CD14-positive monocyte (primary cell): ENCODE measurements at regions not wholly inside any gene's neighbourhood (a gene's known extent, or its start where the extent isn't known, plus 50 kb on each side); places are given as distances from the start of the nearest gene placed in this dataset.
A peak's percentile ranks its signal among the peaks of the same experiment; 100 is the strongest.

Experiments
- DNase-seq, 3 donors: peaks; one replicate each; pipeline ENCODE4 v3.0.0-alpha.2; 2011 to 2022
- H2AFZ ChIP-seq: 2 replicates; pipeline ENCODE4 v1.6.0; 2012; ENCODE audit warnings: mild to moderate bottlenecking, low read depth, low read length, inconsistent platforms; ENCODE audit not compliant: insufficient read depth, poor library complexity, severe bottlenecking
- H3K27ac ChIP-seq, 2 donors: 1 replicate in 1 of 2; 2 replicates in 1 of 2; pipeline ENCODE4 v1.5.1; 2012 to 2013; ENCODE audit warnings: low read length in 2 of 2, control low read depth in 1 of 2, inconsistent platforms in 1 of 2, low read depth in 1 of 2, mild to moderate bottlenecking in 1 of 2
- H3K27me3 ChIP-seq, 2 donors: one replicate each; pipeline versions ENCODE4 v1.6.0 to v1.6.1; 2011 to 2013; ENCODE audit warnings: low read length in 2 of 2; ENCODE audit not compliant: control insufficient read depth in 2 of 2, insufficient read depth in 2 of 2
- H3K36me3 ChIP-seq, 2 donors: replicated peaks in 1 of 2; 1 replicate in 1 of 2; 2 replicates in 1 of 2; pipeline versions ENCODE4 v1.5.1 to v1.6.1; 2012 to 2013; ENCODE audit warnings: low read length in 2 of 2, control low read depth in 1 of 2, inconsistent platforms in 1 of 2, mild to moderate bottlenecking in 1 of 2; ENCODE audit not compliant: insufficient read depth in 2 of 2, control insufficient read depth in 1 of 2
- H3K4me1 ChIP-seq, 2 donors: 1 replicate in 1 of 2; 2 replicates in 1 of 2; pipeline versions ENCODE4 v1.5.1 to v1.6.1; 2012 to 2013; ENCODE audit warnings: low read length in 2 of 2, control low read depth in 1 of 2, inconsistent platforms in 1 of 2, mild to moderate bottlenecking in 1 of 2, moderate library complexity in 1 of 2; ENCODE audit not compliant: insufficient read depth in 2 of 2, control insufficient read depth in 1 of 2
- H3K4me2 ChIP-seq: replicated peaks from 2 replicates; pipeline ENCODE3; 2012; ENCODE audit warnings: low read length, moderate library complexity, mild to moderate bottlenecking; ENCODE audit not compliant: poor library complexity, severe bottlenecking; ENCODE audit errors: extremely low read depth
- H3K4me3 ChIP-seq, 3 experiments: fragments of 200-600 bp in 1 of 3; sonication (generic) in 1 of 3; replicated peaks in 1 of 3; 1 replicate in 2 of 3; 2 replicates in 1 of 3; pipeline ENCODE4 v1.5.1; 2011 to 2013; ENCODE audit warnings: low read length in 3 of 3, mild to moderate bottlenecking in 3 of 3, control low read depth in 2 of 3, low read depth in 2 of 3, inconsistent platforms in 1 of 3, moderate library complexity in 1 of 3
- H3K79me2 ChIP-seq: 2 replicates; pipeline ENCODE4 v1.6.0; 2012; ENCODE audit warnings: mild to moderate bottlenecking, control low read depth, inconsistent platforms, low read length, moderate library complexity; ENCODE audit not compliant: insufficient read depth
- H3K9ac ChIP-seq: 2 replicates; pipeline ENCODE4 v1.6.0; 2017; ENCODE audit warnings: low read length, mild to moderate bottlenecking; ENCODE audit not compliant: insufficient read depth, poor library complexity, severe bottlenecking
- H3K9me3 ChIP-seq, 2 donors: replicated peaks in 1 of 2; 1 replicate in 1 of 2; 2 replicates in 1 of 2; pipeline versions ENCODE4 v1.5.1 to v1.6.1; 2012 to 2013; ENCODE audit warnings: low read length in 2 of 2, control low read depth in 1 of 2; ENCODE audit not compliant: control insufficient read depth in 1 of 2, insufficient read depth in 1 of 2
- H4K20me1 ChIP-seq: 2 replicates; pipeline ENCODE4 v1.6.0; 2012; ENCODE audit warnings: mild to moderate bottlenecking, low read length, control low read depth, moderate library complexity; ENCODE audit not compliant: insufficient read depth
- H3K27ac Mint-ChIP-seq, 7 donors: one replicate each; pipeline ENCODE4 v1.8.0; 2020; ENCODE audit warnings: mild to moderate bottlenecking in 7 of 7, mixed read lengths in 7 of 7, moderate library complexity in 6 of 7, inconsistent platforms in 2 of 7
- H3K27me3 Mint-ChIP-seq, 3 donors: one replicate each; pipeline ENCODE4 v1.8.0; 2021 to 2022; ENCODE audit warnings: low read depth in 3 of 3, mild to moderate bottlenecking in 3 of 3, mixed read lengths in 3 of 3, moderate library complexity in 3 of 3, inconsistent platforms in 1 of 3
- H3K36me3 Mint-ChIP-seq, 2 donors: one replicate each; pipeline ENCODE4 v1.8.0; 2020; ENCODE audit warnings: mixed read lengths in 2 of 2, inconsistent platforms in 1 of 2, mild to moderate bottlenecking in 1 of 2
- H3K4me1 Mint-ChIP-seq: one replicate; pipeline ENCODE4 v1.8.0; 2020; ENCODE audit warnings: mild to moderate bottlenecking, mixed read lengths
- H3K4me3 Mint-ChIP-seq, 2 donors: one replicate each; pipeline ENCODE4 v1.8.0; 2020; ENCODE audit warnings: mild to moderate bottlenecking in 2 of 2, mixed read lengths in 2 of 2, moderate library complexity in 1 of 2
- H3K9me3 Mint-ChIP-seq, 7 donors: one replicate each; pipeline ENCODE4 v1.8.0; 2020 to 2022; ENCODE audit warnings: mixed read lengths in 7 of 7, mild to moderate bottlenecking in 6 of 7, moderate library complexity in 6 of 7, inconsistent platforms in 2 of 7
- CTCF ChIP-seq: fragments of 200-600 bp; IDR thresholded peaks from one replicate; pipeline ENCODE4 v1.8.0; 2022; ENCODE audit warnings: antibody characterized with exemption, mild to moderate bottlenecking
- WGBS: methylation state at CpG from one replicate; pipeline ENCODE4 v1.1.5; 2013; ENCODE audit warnings: missing lambda C conversion rate; ENCODE audit not compliant: insufficient coverage; 5-methylcytosine and 5-hydroxymethylcytosine counted together
- intact Hi-C, 2 donors: fragments of 100-400 bp; cut with micrococcal nuclease; formaldehyde crosslinking; loops; one replicate each; pipeline versions ENCODE4 v1.15.0 to v1.15.1; 2023

GRCh38 chr12:107925125-107925524 lies 150.6 kb downstream of the ASCL4 start:
- Histone ChIP-seq H4K20me1 (no peaks in the 10 kb centered on the region), H3K27ac (no peak overlapping the region), H3K9ac (no peak overlapping the region), H3K36me3 (no peaks in the 10 kb centered on the region), H3K4me1 (no peaks in the 10 kb centered on the region), H3K9me3 (no peaks in the 10 kb centered on the region), H3K27me3 (peaks cover 2 to 3% of the 10 kb centered on the region in 2 donors), H3K4me3 (no peak overlapping the region), H2AFZ (no peak overlapping the region), H3K79me2 (no peaks in the 10 kb centered on the region), H3K4me2 (no peak overlapping the region)
- no peak for TF ChIP-seq CTCF
- WGBS = no CpG with 5 or more reads among the region's 3 CpGs
- H3K4me1 Mint-ChIP-seq = no peaks in the 10 kb centered on the region
- H3K9me3 Mint-ChIP-seq = peaks cover 0 to 2% (median 0%) of the 10 kb centered on the region in 7 donors
- no peak overlapping the region for H3K27ac Mint-ChIP-seq
- H3K4me3 Mint-ChIP-seq = no peak overlapping the region
- intact Hi-C loops = no loop called here
- DNase-seq = no peak
- H3K36me3 Mint-ChIP-seq = no peaks in the 10 kb centered on the region
- H3K27me3 Mint-ChIP-seq = peaks cover 10 to 26% (median 16%) of the 10 kb centered on the region in 3 donors

- H2AFZ ChIP-seq = no peak overlapping the region
- no peaks in the 10 kb centered on the region for H3K9me3 ChIP-seq
- peak overlapping the region in 1 of 7 donors; percentile 63 for H3K27ac Mint-ChIP-seq
- H3K27ac ChIP-seq = no peak overlapping the region
- no peaks in the 10 kb centered on the region for H3K36me3 Mint-ChIP-seq
- no peak overlapping the region for H3K4me3 Mint-ChIP-seq
- H3K79me2 ChIP-seq = no peaks in the 10 kb centered on the region
- no peak for DNase-seq
- peaks cover 0 to 3% of the 10 kb centered on the region in 2 donors for H3K27me3 ChIP-seq
- no peaks in the 10 kb centered on the region for H3K9me3 Mint-ChIP-seq
- 23% methylated on average over 6 of the region's 12 CpGs for WGBS
- no peak overlapping the region for H3K4me3 ChIP-seq
- no peaks in the 10 kb centered on the region for H3K4me1 ChIP-seq
- TF ChIP-seq CTCF = no peak
- intact Hi-C loops = no loop called here
- no peaks in the 10 kb centered on the region for H4K20me1 ChIP-seq
- no peaks in the 10 kb centered on the region for H3K36me3 ChIP-seq
- H3K4me2 ChIP-seq = no peak overlapping the region
- no peaks in the 10 kb centered on the region for H3K4me1 Mint-ChIP-seq
- no peak overlapping the region for H3K9ac ChIP-seq
- H3K27me3 Mint-ChIP-seq = peaks cover 9 to 24% (median 15%) of the 10 kb centered on the region in 3 donors
Observed at GRCh38 chr12:107929436-107929835, 154.9 kb downstream of the ASCL4 start.
